Vagina (tissue), 2 donors: ENCODE measurements at regions not wholly inside any gene's neighbourhood (a gene's known extent, or its start where the extent isn't known, plus 50 kb on each side); places are given as distances from the start of the nearest gene placed in this dataset.

Source experiments
- CTCF ChIP-seq, 3 experiments: fragments of 450-650 bp in 2 of 3; fragments of 200-600 bp in 1 of 3; sonication (generic) in 1 of 3; IDR thresholded peaks; one replicate each; pipeline ENCODE4 v1.5.1; 2017 to 2019; ENCODE audit warnings: antibody characterized with exemption in 3 of 3, mild to moderate bottlenecking in 2 of 3, moderate library complexity in 2 of 3
- POLR2AphosphoS5 ChIP-seq, 2 donors: sonication (generic); formaldehyde crosslinking; IDR thresholded peaks; one replicate each; pipeline ENCODE4 v1.9.0; 2017; ENCODE audit warnings: antibody characterized with exemption in 2 of 2, mild to moderate bottlenecking in 2 of 2, low read depth in 1 of 2; ENCODE audit not compliant: insufficient read depth in 1 of 2

GRCh38 chr2:136441979-136442714 is 323.2 kb upstream of the THSD7B start:
- TF ChIP-seq POLR2AphosphoS5 (IDR thresholded peaks at IDR 0.05; ENCODE audit: insufficient read depth in 1 of 2, low read depth in 1 of 2) (no peak), CTCF (IDR thresholded peaks at IDR 0.05) (no peak)
